Common myeloid progenitor, CD34-positive (primary cell): ENCODE measurements at regions not wholly inside any gene's neighbourhood (a gene's known extent, or its start where the extent isn't known, plus 50 kb on each side); places are given as distances from the start of the nearest gene placed in this dataset.

ENCODE experiments used
- CTCF ChIA-PET: fragments of 350-600 bp; sonication (Branson Sonifier 250); formaldehyde crosslinking; loops from one replicate; lab custom pipeline; 2021; ENCODE audit warnings: antibody characterized with exemption; lab: Charles Lee
- POLR2A ChIA-PET: fragments of 350-600 bp; sonication (Branson Sonifier 250); formaldehyde crosslinking; loops from one replicate; lab custom pipeline; 2021; ENCODE audit warnings: antibody characterized with exemption; lab: Charles Lee
- DNase-seq, 3 donors: peaks; one replicate each; pipeline versions ENCODE4 v3.0.0 to v3.0.0-alpha.2; 2013
- H3K27ac ChIP-seq, 2 experiments: 1 replicate in 1 of 2; 2 replicates in 1 of 2; pipeline ENCODE4 v1.7.0; 2013; ENCODE audit warnings: inconsistent platforms in 2 of 2, low read length in 2 of 2, mild to moderate bottlenecking in 2 of 2, low read depth in 1 of 2, moderate library complexity in 1 of 2; ENCODE audit not compliant: severe bottlenecking in 2 of 2, insufficient read depth in 1 of 2, poor library complexity in 1 of 2
- H3K27me3 ChIP-seq, 5 experiments: replicated peaks in 2 of 5; 1 replicate in 3 of 5; 2 replicates in 2 of 5; pipeline versions ENCODE4 v1.6.1 to v1.7.0; 2013; ENCODE audit warnings: low read length in 4 of 5, mild to moderate bottlenecking in 2 of 5, moderate library complexity in 2 of 5, inconsistent platforms in 1 of 5; ENCODE audit not compliant: insufficient read depth in 5 of 5, control insufficient read depth in 4 of 5
- H3K36me3 ChIP-seq, 4 experiments: 1 replicate in 2 of 4; 2 replicates in 2 of 4; pipeline versions ENCODE4 v1.6.1 to v1.7.0; 2013; ENCODE audit warnings: low read length in 3 of 4, control low read depth in 1 of 4, mild to moderate bottlenecking in 1 of 4; ENCODE audit not compliant: control insufficient read depth in 4 of 4, insufficient read depth in 4 of 4
- H3K4me1 ChIP-seq, 4 experiments: 1 replicate in 3 of 4; 2 replicates in 1 of 4; pipeline versions ENCODE4 v1.6.1 to v1.7.1; 2013; ENCODE audit warnings: low read length in 3 of 4, mild to moderate bottlenecking in 3 of 4, control low read depth in 1 of 4, inconsistent platforms in 1 of 4, moderate library complexity in 1 of 4; ENCODE audit not compliant: control insufficient read depth in 4 of 4, insufficient read depth in 4 of 4; ENCODE audit errors: control extremely low read depth in 1 of 4
- H3K4me3 ChIP-seq, 7 experiments: 1 replicate in 4 of 7; 2 replicates in 3 of 7; pipeline versions ENCODE4 v1.5.1 to v1.7.0; 2013; ENCODE audit warnings: mild to moderate bottlenecking in 7 of 7, low read length in 6 of 7, moderate library complexity in 6 of 7, inconsistent platforms in 2 of 7, low read depth in 2 of 7, control low read depth in 1 of 7; ENCODE audit not compliant: insufficient read depth in 4 of 7, control insufficient read depth in 1 of 7; ENCODE audit errors: extremely low read depth in 1 of 7
- H3K9me3 ChIP-seq, 5 experiments: 1 replicate in 4 of 5; 2 replicates in 1 of 5; pipeline versions ENCODE4 v1.6.1 to v1.7.1; 2013; ENCODE audit warnings: low read length in 4 of 5, mild to moderate bottlenecking in 2 of 5, inconsistent platforms in 1 of 5, low read depth in 1 of 5, moderate library complexity in 1 of 5; ENCODE audit not compliant: control insufficient read depth in 4 of 5, insufficient read depth in 2 of 5; ENCODE audit errors: control extremely low read depth in 1 of 5
- WGBS: methylation state at CpG from one replicate; pipeline ENCODE4 v1.1.5; 2013; ENCODE audit not compliant: insufficient coverage; 5-methylcytosine and 5-hydroxymethylcytosine counted together

- no peak overlapping the region for H3K27ac ChIP-seq
- DNase-seq: no peak
- 100% methylated on average over 3 of the region's 3 CpGs for WGBS
- H3K4me3 ChIP-seq: no peak overlapping the region
- peaks cover 0 to 13% (median 5%) of the 10 kb centered on the region in 5 experiments for H3K9me3 ChIP-seq
- H3K36me3 ChIP-seq: no peaks in the 10 kb centered on the region
- no peaks in the 10 kb centered on the region for H3K27me3 ChIP-seq
- CTCF ChIA-PET: no interaction called here
- POLR2A ChIA-PET: no interaction called here
- H3K4me1 ChIP-seq: no peaks in the 10 kb centered on the region
Observed at GRCh38 chr6:71127374-71127773, 161.2 kb upstream of the OGFRL1 start.

DNA sequence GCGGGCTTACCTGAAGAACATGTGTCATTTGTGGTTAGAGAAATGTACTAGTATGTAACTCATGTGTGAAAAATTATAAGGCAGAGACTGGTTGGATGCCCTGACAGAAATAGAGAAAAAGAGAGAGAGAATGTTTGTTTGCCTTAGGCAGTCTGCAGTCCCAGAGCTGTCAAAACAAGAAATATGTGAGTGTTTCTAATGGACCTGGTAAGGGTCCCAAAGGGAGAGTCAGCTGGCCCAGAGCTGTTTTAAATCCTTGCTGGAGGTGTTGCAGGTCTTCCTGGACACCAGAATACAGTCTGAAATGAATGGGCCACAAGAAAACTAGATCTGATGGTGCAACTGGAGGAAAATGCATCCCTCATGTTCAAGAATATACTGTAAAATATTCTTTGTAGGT, 158.3 kb upstream of the OGFRL1 start:
- no peak overlapping the region for H3K4me3 ChIP-seq
- POLR2A ChIA-PET: no interaction called here
- 92% methylated on average over 1 of the region's 1 CpG for WGBS
- DNase-seq: no peak
- H3K9me3 ChIP-seq: peaks cover 0 to 6% (median 3%) of the 10 kb centered on the region in 5 experiments
- H3K27me3 ChIP-seq: no peaks in the 10 kb centered on the region
- H3K27ac ChIP-seq: no peak overlapping the region
- CTCF ChIA-PET: no interaction called here
- no peaks in the 10 kb centered on the region for H3K36me3 ChIP-seq
- no peaks in the 10 kb centered on the region for H3K4me1 ChIP-seq

- ChIA-PET POLR2A (no interaction called here), CTCF (interaction anchor here (1.0 kb wide), 1 partner anchor 14 kb away, joined by 3 read pairs; no protein-coding TSS in a partner anchor)
- H3K27ac ChIP-seq: no peak overlapping the region
- no peak for DNase-seq
- H3K4me3 ChIP-seq: no peak overlapping the region
- peaks cover 0 to 11% (median 1%) of the 10 kb centered on the region in 5 experiments for H3K9me3 ChIP-seq
- 100% methylated on average over 3 of the region's 6 CpGs for WGBS
- H3K36me3 ChIP-seq: no peaks in the 10 kb centered on the region
- H3K27me3 ChIP-seq: no peaks in the 10 kb centered on the region
- H3K4me1 ChIP-seq: peaks cover 0 to 15% (median 0%) of the 10 kb centered on the region in 4 experiments
Observed at GRCh38 chr6:71134929-71135642, 153.5 kb upstream of the OGFRL1 start.

DNA sequence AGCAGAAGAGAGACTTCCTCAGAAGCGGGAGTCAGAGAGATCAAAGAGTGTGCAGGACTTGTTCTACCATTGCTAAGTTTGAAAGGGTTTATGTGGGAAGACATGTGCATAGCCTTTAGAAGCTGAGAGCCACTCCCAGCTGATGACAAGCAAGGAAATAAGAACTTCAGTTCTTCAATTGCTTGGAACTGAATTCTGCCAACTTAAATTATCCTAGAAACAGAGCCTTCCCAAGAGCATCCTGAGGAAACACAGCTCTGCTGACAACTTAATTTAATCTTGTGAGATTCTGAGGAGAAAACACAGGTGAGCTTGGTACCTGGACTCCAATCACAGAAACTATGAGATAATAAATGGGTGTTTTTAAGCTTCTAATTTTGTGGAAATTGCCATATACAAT, 150.6 kb upstream of the OGFRL1 start:
- H3K27ac ChIP-seq: no peak overlapping the region
- 88% methylated on average over 1 of the region's 1 CpG for WGBS
- no peak for DNase-seq
- peaks cover 0 to 12% (median 1%) of the 10 kb centered on the region in 5 experiments for H3K9me3 ChIP-seq
- H3K36me3 ChIP-seq: no peaks in the 10 kb centered on the region
- no peak overlapping the region for H3K4me3 ChIP-seq
- ChIA-PET POLR2A (no interaction called here), CTCF (no interaction called here)
- H3K27me3 ChIP-seq: no peaks in the 10 kb centered on the region
- H3K4me1 ChIP-seq: peaks cover 0 to 15% (median 0%) of the 10 kb centered on the region in 4 experiments

DNA sequence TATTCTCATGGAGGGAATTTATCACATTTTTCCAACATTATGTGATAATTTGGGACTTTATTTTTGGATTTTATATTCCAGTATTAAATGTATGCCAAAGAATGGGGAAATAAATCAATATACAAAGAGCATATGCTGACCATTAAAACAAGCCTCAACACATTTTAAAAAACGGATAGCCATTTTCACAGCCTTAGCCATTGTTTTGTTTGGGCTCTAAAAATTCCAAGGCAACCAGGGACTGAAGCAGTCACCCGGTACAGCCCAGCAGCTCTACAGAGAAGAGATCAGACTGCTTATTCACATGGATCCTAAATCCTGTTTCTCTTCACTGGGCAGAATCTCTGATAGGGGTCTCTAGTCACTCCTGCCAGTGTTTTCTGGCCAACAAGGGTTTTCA, 150.2 kb upstream of the OGFRL1 start:
- Histone ChIP-seq H3K9me3 (peaks cover 0 to 12% (median 1%) of the 10 kb centered on the region in 5 experiments), H3K27me3 (no peaks in the 10 kb centered on the region), H3K4me1 (peaks cover 0 to 15% (median 0%) of the 10 kb centered on the region in 4 experiments), H3K36me3 (no peaks in the 10 kb centered on the region), H3K4me3 (no peak overlapping the region), H3K27ac (no peak overlapping the region)
- WGBS: 100% methylated on average over 2 of the region's 2 CpGs
- ChIA-PET CTCF (no interaction called here), POLR2A (no interaction called here)
- no peak for DNase-seq

- Histone ChIP-seq H3K27ac (no peak overlapping the region), H3K36me3 (no peaks in the 10 kb centered on the region), H3K4me3 (no peak overlapping the region), H3K27me3 (no peaks in the 10 kb centered on the region), H3K4me1 (peaks cover 0 to 15% (median 0%) of the 10 kb centered on the region in 4 experiments), H3K9me3 (peaks cover 0 to 12% (median 1%) of the 10 kb centered on the region in 5 experiments)
- 65% methylated on average over 3 of the region's 3 CpGs for WGBS
- CTCF ChIA-PET: no interaction called here
- POLR2A ChIA-PET: no interaction called here
- peak in 2 of 3 donors; percentile 61 to 65 for DNase-seq
Observed at GRCh38 chr6:71139249-71139648, 149.4 kb upstream of the OGFRL1 start.

- ChIA-PET POLR2A (no interaction called here), CTCF (no interaction called here)
- H3K27me3 ChIP-seq: no peaks in the 10 kb centered on the region
- no peaks in the 10 kb centered on the region for H3K36me3 ChIP-seq
- no peak overlapping the region for H3K4me3 ChIP-seq
- 79% methylated on average over 9 of the region's 9 CpGs for WGBS
- peak in 2 of 3 donors; percentile 18 to 21 for DNase-seq
- H3K27ac ChIP-seq: no peak overlapping the region
- no peaks in the 10 kb centered on the region for H3K9me3 ChIP-seq
- H3K4me1 ChIP-seq: peaks cover 0 to 7% (median 5%) of the 10 kb centered on the region in 4 experiments
Observed at GRCh38 chr6:71153755-71154325, 134.8 kb upstream of the OGFRL1 start.
